Body of pancreas (tissue), 4 donors: ENCODE measurements at regions not wholly inside any gene's neighbourhood (a gene's known extent, or its start where the extent isn't known, plus 50 kb on each side); places are given as distances from the start of the nearest gene placed in this dataset.

Experiments used
- ATAC-seq: fragments of 150-250 bp; one replicate; pipeline ENCODE4 v1.9.1; 2016
- DNase-seq, 4 donors: peaks; one replicate each; pipeline ENCODE4 v3.0.0-alpha.2; 2019
- H3K27ac ChIP-seq, 4 donors: fragments of 200-600 bp; sonication (generic); 1 replicate in 3 of 4; 2 replicates in 1 of 4; pipeline versions ENCODE4 v1.5.1 to v1.6.1; 2016 to 2019; ENCODE audit warnings: mild to moderate bottlenecking in 1 of 4, mixed read lengths in 1 of 4, moderate library complexity in 1 of 4
- H3K27me3 ChIP-seq, 2 donors: fragments of 200-600 bp; sonication (generic); one replicate each; pipeline ENCODE4 v1.6.0; 2016; ENCODE audit warnings: mild to moderate bottlenecking in 1 of 2
- H3K36me3 ChIP-seq, 2 donors: fragments of 200-600 bp; sonication (generic); replicated peaks in 1 of 2; 2 replicates each; pipeline ENCODE4 v1.5.1; 2016; ENCODE audit warnings: low read depth in 2 of 2; ENCODE audit not compliant: insufficient read depth in 1 of 2
- H3K4me1 ChIP-seq: fragments of 200-600 bp; sonication (generic); one replicate; pipeline ENCODE4 v1.6.0; 2016
- H3K4me3 ChIP-seq, 2 donors: fragments of 200-600 bp; sonication (generic); 1 replicate in 1 of 2; 2 replicates in 1 of 2; pipeline ENCODE4 v1.5.1; 2016 to 2019
- H3K9me3 ChIP-seq, 3 donors: fragments of 200-600 bp; sonication (generic); 1 replicate in 2 of 3; 2 replicates in 1 of 3; pipeline ENCODE4 v1.5.1; 2016
- CTCF ChIP-seq, 7 experiments: fragments of 450-650 bp in 4 of 7; fragments of 200-600 bp in 3 of 7; sonication (generic) in 3 of 7; IDR thresholded peaks; one replicate each; pipeline ENCODE4 v1.5.1; 2016 to 2019; ENCODE audit warnings: antibody characterized with exemption in 7 of 7
- POLR2A ChIP-seq, 3 donors: fragments of 450-650 bp; IDR thresholded peaks; one replicate each; pipeline ENCODE4 v1.6.1; 2016; ENCODE audit warnings: antibody characterized with exemption in 3 of 3, mild to moderate bottlenecking in 2 of 3
- WGBS, 2 donors: methylation state at CpG; one replicate each; pipeline ENCODE4 v1.1.5; 2017; 5-methylcytosine and 5-hydroxymethylcytosine counted together
- intact Hi-C: fragments of 100-400 bp; cut with DNase I; formaldehyde crosslinking; loops from one replicate; pipeline ENCODE4 v1.15.1; 2023

DNA sequence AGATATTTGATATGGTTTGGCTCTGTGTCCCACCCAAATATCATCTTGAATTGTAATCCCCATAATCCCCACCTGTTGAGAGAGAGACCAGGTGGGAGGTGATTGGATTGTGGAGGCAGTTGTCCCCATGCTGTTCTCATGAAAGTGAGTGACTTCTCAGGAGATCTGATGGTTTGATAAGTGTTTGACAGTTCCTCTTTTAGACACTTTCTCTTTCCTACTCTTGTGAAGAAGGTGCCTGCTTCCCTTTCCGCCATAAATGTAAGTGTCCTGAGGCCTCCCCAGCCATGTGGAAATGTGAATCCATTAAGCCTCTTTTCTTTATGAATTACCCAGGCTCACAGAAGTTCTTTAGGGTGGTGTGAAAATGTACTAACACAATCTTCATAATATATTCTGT is 1404.0 kb upstream of the ADGRB3 start:
- DNase-seq (no peak), ATAC-seq (no peak)
- H3K9me3 ChIP-seq, result no peaks in the 10 kb centered on the region
- no peak overlapping the region for H3K4me3 ChIP-seq
- intact Hi-C loops, result no loop called here
- no peaks in the 10 kb centered on the region for H3K27me3 ChIP-seq
- no peaks in the 10 kb centered on the region for H3K4me1 ChIP-seq
- H3K36me3 ChIP-seq, result no peaks in the 10 kb centered on the region
- no peak for TF ChIP-seq CTCF (IDR thresholded peaks at IDR 0.05)
- TF ChIP-seq POLR2A (IDR thresholded peaks at IDR 0.05), result no peak
- H3K27ac ChIP-seq, result no peak overlapping the region
- WGBS, 2 donors, result 77 to 83% methylated on average over 1 of the region's 1 CpG

GRCh38 chr6:67224989-67225388 is 1410.1 kb upstream of the ADGRB3 start:
- no peak for ATAC-seq
- intact Hi-C loops, result no loop called here
- no peaks in the 10 kb centered on the region for H3K9me3 ChIP-seq
- H3K27me3 ChIP-seq, result no peaks in the 10 kb centered on the region
- no peak overlapping the region for H3K27ac ChIP-seq
- WGBS, 2 donors, result 39 to 42% methylated on average over 1 of the region's 1 CpG
- H3K36me3 ChIP-seq, result no peaks in the 10 kb centered on the region
- TF ChIP-seq CTCF (IDR thresholded peaks at IDR 0.05) (no peak), POLR2A (IDR thresholded peaks at IDR 0.05) (no peak)
- no peaks in the 10 kb centered on the region for H3K4me1 ChIP-seq
- H3K4me3 ChIP-seq, result no peak overlapping the region
- no peak for DNase-seq

GRCh38 chr6:67221226-67221625 is 1413.9 kb upstream of the ADGRB3 start:
- Histone ChIP-seq H3K4me1 (no peaks in the 10 kb centered on the region), H3K27me3 (no peaks in the 10 kb centered on the region), H3K36me3 (no peaks in the 10 kb centered on the region), H3K9me3 (no peaks in the 10 kb centered on the region), H3K27ac (no peak overlapping the region), H3K4me3 (no peak overlapping the region)
- TF ChIP-seq CTCF (IDR thresholded peaks at IDR 0.05) (no peak), POLR2A (IDR thresholded peaks at IDR 0.05) (no peak)
- WGBS, 2 donors, result 62 to 70% methylated on average over 3 of the region's 3 CpGs
- ATAC-seq, result no peak
- DNase-seq, result no peak
- intact Hi-C loops, result no loop called here

DNA sequence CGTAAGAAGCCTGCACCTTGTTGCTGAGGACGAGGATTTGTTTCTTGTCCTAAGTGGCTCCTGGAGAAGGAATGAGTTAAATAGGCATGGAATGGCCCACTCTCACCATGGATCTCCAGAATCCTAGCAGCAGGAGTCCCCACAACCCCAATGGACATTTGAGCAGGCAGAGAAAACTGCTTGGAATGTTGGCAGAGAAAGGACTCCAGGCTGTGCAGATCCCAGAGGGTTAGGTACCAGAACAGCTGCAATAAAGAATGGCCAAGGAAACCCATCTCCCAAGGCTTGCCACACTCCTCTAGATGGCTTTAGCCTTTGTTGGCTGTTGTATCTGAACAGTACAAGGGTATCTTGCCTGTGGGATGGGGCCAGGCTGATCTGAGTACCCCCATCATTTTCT is 1415.7 kb upstream of the ADGRB3 start:
- ATAC-seq (no peak), DNase-seq (no peak)
- Histone ChIP-seq H3K9me3 (no peaks in the 10 kb centered on the region), H3K4me3 (no peak overlapping the region), H3K27ac (no peak overlapping the region), H3K36me3 (no peaks in the 10 kb centered on the region), H3K4me1 (no peaks in the 10 kb centered on the region), H3K27me3 (no peaks in the 10 kb centered on the region)
- WGBS, 2 donors, result 74 to 78% methylated on average over 2 of the region's 2 CpGs
- no peak for TF ChIP-seq CTCF (IDR thresholded peaks at IDR 0.05)
- no peak for TF ChIP-seq POLR2A (IDR thresholded peaks at IDR 0.05)
- intact Hi-C loops, result no loop called here

DNA sequence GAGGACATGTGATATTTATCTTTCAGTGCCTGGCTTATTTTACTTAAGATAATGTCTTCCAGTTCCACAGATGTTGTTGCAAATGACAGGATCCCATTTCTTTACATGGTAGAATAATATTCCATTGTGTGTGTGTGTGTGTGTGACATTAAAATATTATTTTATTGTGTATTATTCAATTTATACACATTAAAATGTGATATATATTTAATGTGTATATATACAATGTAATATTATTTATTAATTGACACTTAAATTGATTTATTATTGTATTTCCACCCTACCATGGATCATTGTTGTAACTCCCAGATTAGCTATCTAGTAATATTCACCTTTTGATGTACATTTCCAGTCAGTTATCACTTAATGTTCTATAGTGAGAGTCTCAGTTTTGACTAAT is 1422.5 kb upstream of the ADGRB3 start:
- Histone ChIP-seq H3K36me3 (no peaks in the 10 kb centered on the region), H3K27ac (no peak overlapping the region), H3K4me3 (no peak overlapping the region), H3K4me1 (no peaks in the 10 kb centered on the region), H3K9me3 (no peaks in the 10 kb centered on the region), H3K27me3 (no peaks in the 10 kb centered on the region)
- no peak for DNase-seq
- no peak for ATAC-seq
- intact Hi-C loops, result no loop called here
- TF ChIP-seq POLR2A (IDR thresholded peaks at IDR 0.05) (no peak), CTCF (IDR thresholded peaks at IDR 0.05) (no peak)
